GM18505 (cell line): ENCODE measurements at regions not wholly inside any gene's neighbourhood (a gene's known extent, or its start where the extent isn't known, plus 50 kb on each side); places are given as distances from the start of the nearest gene placed in this dataset.

Experiments
- ATAC-seq: cut with Tn5 transposase; IDR thresholded peaks from one replicate; pipeline ENCODE4 v1.9.1; 2021; ENCODE audit not compliant: unreplicated experiment
- POLR2A ChIP-seq: IDR thresholded peaks from 4 replicates; pipeline ENCODE4 v1.6.1; 2011; ENCODE audit warnings: borderline replicate concordance; ENCODE audit not compliant: insufficient read depth, insufficient read length; ENCODE audit errors: extremely low read depth

DNA sequence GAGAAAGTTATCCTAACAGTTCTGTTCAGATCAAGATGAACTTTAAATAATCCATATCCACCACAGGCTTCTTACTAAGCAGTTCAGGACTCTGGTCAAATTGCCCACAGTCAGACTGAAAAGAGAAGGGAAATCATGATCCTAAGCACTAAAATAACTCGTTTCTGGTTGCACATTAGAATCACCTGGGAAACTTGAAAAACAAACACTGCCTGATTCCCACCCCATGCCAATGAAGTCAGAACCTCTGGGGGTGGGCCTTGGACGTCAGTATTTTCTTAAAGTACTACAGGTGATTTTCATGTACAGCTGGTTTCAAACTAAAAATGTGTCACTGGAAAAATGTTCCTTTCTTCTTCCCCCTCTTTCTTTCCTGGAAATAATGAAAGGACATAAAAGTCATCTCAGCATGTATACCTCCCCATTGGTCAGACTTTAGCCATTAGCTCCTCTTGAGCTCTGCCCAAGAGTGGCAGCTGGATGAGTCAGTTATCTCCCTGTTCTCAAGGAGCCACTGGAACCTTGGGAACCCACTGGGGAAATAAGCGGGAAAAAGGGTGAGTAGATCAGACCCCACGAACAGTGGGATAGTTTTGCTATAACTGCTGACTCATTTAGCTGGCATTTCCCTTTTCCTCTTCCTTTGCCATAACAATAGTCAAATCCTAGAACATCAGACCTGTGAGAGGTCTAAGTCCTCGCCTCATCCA lies 75.3 kb upstream of the IL6 start:
- ATAC-seq = no peak
- no peak for TF ChIP-seq POLR2A

DNA sequence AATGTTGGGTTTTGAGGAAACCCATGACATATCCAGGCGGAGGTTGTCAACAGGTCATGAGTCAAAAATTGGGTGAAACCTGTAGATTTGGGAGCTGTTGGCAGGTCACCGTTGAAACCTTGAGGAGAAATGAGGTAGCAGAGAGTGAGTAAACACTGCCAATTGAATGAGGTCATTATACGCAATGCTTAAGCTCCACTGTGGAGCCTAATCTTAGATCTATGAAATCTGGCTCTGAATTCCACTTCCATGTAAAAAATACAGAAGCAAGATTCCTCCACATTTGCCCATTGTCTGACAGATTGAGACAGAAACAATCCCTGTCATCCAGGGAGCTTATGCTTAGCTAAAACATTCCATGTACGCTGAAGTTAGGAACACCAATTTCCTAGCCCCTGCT lies 76.0 kb upstream of the IL6 start:
- no peak for TF ChIP-seq POLR2A
- ATAC-seq = no peak

DNA sequence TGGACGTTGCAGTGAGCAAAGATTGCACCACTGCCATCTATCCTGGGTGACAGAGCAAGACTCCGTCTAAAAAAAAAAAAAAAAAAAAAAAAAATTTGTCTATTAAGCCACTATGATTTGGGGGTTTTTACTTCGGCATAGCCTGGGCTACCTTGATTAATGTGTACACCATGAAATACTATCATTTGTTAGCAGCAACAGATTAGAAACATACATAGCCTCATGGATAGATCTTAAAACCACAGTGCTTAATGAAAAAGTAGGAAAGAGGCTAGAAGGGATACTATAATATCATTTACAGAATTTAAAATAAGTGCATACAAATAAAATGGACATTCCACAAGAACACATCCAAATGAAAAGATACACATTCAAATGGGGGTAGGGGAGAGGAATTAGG lies 77.3 kb upstream of the IL6 start:
- ATAC-seq = no peak
- TF ChIP-seq POLR2A = no peak

DNA sequence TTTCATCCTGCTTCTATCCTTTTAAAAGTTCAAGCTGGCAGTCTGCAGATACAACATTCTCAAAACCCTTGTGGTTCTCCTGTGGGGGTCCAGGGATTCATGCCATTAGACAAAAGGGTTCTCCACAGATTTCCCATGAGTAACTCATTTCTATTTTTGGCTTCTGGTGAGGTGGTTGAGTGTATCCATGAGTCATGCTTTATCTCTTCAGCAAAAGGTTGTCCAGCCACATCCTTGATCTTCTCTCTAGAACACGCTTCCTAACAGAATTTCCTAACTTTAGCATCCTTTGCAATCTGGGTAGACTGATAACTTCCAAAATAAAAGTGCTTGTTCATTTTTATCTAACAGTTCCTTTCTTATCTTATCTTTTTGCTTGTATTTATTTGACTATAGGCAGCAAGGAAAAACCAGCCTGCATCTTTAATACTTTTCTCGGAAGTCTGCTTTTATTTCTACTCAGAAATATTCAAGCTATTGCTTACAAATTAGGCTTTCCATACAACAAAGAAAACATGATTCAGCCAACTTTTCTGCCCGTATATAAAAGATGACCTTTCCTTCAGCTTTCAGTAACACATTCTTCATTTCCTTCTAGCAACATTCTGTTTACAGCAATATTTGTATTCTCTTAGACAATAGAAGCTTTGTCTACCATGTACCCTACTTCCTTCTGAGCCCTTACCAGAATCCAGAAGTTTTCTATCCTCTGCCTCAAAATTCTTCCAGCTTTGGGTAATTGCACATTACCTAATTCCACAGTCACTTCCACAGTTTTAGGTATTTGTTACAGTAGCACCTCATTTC lies 79.3 kb upstream of the IL6 start:
- TF ChIP-seq POLR2A = no peak
- ATAC-seq = no peak

DNA sequence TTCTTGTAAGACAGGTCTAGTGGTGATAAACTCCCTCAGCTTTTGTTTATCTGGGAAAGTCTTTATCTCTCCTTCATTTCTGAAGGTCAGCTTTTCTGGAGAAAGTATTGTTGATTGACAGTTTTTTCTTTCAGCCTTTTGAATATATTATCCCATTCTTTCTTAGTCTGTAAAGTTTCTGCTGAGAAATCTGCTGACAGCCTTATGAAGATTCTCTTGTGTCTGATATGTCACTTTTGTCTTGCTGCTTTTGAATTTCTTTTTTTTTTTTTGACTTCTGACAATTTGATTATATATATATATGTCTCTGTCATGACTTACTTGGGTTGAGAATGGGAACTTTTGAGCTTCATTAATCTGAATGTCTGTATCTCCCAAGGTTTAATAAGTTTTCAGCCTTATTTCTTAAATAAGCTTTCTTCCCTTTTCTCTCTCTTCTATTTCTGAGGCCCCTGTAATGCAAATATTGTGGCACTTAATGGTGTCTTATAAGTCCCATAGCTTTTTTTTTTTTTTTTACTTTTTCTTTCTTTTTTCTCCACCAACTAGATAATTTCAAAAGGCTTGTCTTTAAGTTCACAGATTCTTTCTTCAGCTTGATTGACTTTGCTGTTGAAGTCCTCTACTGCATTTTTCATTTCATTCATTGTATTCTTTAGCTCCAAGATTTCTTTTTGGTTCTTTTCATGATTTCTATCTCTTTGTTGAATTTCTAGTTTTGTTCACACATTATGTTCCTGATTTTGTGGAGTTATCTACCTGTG lies 81.4 kb upstream of the IL6 start:
- no peak for TF ChIP-seq POLR2A
- no peak for ATAC-seq

DNA sequence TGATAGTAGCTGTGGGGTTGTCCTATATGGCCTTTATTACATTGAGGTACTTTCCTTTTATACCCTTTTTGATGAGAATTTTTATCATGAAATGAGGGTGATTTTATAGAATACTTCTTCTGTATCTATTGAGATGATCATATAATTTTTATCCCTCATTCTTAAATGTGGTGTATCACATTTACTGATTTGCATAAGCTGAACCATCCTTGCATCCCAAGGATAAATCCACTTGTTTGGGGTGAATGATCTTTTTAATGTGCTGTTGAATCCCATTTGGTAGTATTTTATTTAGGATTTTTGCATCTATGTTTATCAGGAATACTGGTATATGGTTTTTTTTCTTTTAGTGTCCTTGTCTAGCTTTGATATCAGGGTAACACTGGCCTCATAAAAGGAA lies 84.5 kb upstream of the IL6 start:
- ATAC-seq = no peak
- TF ChIP-seq POLR2A = no peak

DNA sequence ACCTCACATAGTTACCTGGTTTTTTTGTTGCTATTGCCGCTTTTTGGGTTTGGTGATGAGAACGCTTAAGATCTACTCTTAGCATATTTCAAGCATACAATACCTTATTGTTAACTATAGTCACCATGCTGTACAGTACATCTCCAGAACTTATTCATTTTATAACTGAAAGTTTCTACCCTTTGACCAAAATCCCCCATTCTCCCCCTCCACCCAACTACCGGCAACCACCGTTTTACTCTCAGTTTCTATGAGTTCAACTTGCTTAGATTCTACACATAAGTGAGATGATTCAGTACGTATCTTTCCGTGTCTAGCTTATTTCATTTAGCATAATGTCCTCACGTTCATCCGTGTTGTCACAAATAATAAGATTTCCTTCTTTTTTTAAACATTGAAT lies 86.7 kb upstream of the IL6 start:
- peak; percentile 98 for ATAC-seq

DNA sequence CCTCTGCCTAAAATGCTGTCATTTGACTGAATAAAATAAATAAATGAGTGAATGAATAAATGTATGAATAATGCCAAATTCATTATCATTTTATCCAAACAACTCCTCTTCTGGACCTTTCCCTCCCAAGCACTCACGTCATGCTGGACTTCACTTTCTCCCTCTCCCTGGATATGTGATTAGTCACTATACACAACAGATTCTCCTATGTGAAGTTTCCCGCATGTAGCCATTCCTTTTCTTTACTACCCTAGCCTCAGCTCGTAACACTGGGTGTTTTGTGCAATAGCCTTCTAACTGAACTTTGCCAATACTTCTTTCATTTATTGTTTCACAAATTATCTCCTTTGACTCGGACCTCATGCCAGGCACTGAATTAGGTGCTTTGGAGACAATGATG lies 87.6 kb upstream of the IL6 start:
- no peak for TF ChIP-seq POLR2A
- no peak for ATAC-seq

More for the DNA sequence above, 86.7 kb upstream of the IL6 start:
- TF ChIP-seq POLR2A = no peak

DNA sequence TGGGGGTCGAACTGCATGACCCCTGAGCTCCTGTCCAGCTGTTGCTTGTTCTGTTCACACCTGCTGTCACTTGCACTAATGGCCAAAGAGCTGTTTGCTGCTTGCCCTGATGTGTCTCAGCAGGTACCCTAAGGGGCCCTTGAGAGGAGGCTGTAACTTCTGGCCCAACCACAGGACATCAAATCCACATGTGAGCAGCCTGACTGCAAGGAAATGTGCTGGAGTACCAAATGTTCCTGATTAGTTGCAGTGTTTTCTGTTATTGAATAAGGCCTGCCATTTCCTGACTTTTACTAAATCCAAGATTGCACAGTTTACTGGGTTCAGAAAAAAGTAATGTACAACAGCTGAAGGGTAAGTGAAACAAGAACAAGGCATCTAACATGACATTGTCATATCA lies 91.7 kb upstream of the IL6 start:
- TF ChIP-seq POLR2A = no peak
- ATAC-seq = no peak

DNA sequence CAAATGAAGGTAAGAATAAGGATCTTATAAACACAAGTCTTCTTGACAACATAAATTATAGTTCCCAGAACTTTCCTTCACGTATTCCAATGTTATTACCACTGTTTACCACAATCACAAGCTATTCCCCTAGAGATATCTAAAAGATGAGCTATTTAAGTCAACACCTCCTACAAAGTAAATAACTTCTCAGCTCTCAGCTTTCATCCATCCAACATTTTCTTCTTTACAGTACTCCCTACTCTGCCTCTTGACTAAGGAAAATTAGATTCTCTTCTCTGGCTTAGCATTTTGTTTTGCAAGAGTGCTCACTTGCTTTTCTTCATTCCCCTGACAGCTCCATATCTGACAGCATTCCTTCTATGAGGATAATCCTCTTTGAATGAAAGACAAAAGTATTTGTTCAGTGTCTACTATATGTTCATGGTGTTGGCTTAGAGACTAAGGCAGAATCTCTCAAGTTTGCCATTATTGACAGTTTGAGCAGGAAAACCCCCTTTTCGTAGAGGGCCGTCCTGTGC lies 93.0 kb upstream of the IL6 start:
- TF ChIP-seq POLR2A = no peak
- ATAC-seq = no peak

DNA sequence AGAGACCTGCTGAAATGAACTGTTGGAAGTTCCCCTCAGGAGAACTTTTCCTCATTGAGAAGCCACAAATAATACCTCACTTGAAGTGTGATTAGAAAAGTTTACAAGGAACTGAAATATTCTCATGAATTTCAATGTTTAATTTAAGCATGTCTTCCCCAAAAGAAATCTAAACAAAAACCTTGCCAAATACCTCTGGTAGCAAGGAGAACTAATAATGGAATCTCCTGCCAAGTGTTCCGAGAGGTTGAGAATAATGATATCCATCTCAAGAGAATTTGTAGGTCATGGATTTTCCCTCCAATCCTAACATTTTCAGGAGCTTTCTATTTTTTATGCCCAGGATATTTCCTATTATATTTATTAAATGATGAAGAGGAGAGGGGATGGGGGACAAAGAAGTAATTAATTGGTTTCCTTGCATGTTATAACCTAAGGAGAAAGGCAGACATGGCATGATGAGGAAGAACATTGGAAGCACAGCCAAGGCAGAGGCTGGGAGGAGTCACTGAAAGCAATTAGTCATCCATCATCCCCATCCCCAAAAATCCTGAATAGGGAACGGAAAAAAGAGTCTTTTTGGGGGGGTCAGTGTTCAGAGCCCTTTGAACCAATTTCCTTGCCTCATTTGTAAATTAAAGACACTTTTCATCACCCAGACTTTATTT lies 93.6 kb upstream of the IL6 start:
- ATAC-seq = no peak
- TF ChIP-seq POLR2A = no peak

DNA sequence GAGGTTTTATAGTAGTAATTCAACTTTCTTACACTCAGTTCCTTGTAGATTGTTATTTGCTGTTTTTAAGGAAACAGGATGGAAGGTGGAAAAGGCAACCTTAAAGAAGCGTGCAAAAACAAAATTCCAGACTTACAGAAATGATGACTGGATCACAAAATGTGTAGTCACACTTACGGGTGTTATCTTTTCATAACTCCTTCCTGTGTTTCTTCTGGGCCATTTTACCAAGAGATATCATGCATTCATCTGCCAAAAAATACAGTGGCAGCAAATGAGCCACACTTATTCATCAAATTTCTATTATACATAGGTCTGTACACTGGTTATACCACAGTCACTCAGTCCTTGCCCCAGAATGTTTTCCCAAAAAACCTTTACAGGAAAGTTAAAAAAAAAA lies 94.3 kb upstream of the IL6 start:
- no peak for TF ChIP-seq POLR2A
- no peak for ATAC-seq

DNA sequence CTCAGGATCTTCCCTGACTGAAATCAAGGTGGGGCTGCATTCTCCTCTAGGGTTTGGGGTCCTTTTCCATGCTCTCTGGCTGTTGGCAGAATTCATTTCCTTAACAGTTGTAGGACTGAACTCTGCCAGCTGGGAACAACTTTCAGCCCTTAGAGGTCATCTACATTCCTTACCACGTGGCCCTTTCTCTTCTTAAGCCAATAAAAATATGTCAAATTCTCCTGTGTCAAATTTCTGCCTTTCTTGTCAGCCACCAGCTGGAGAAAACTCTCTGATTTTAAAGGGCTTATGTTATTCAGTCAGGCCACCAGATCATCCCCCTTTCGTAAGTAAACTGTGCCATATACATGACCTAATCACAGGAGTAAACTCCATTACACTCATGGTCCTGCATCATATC lies 95.3 kb upstream of the IL6 start:
- TF ChIP-seq POLR2A = no peak
- ATAC-seq = no peak
